Embryonic facial prominence (tissue), 1 donor: ENCODE measurements at regions not wholly inside any gene's neighbourhood (a gene's known extent, or its start where the extent isn't known, plus 50 kb on each side); places are given as distances from the start of the nearest gene placed in this dataset.
"Not testable (repeated sequence)": the region's sequence is repeated elsewhere in the genome, so short reads cannot be mapped to it uniquely, and the experiment has no call there.

Experiments used
- DNase-seq: peaks from one replicate; pipeline ENCODE4 v3.0.0-alpha.2; 2016; ENCODE audit errors: extremely low spot score

DNA sequence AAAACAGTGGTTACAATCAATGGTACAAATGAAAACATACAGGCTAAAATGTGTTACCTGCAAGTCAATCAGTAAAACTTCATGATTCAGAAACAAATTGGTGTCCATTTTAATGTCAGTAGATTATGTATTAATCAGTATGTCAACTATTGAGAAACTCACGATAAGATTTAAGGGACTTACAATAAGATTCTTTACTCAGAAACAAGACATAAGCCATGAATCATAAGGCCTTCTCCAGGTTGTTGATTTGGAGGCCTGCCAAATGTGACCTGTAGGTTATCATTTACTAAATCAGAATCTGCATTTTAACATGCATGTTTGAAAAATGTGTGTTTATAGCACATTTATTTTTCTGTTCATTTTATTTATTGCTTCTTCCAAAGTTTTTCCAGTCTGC lies 623.1 kb downstream of the CCDC85A start:
- no peak for DNase-seq

- no peak for DNase-seq
These were observed 624.1 kb downstream of the CCDC85A start for GRCh38 chr2:56807861-56808260.

GRCh38 chr2:56811401-56811800 lies 627.6 kb downstream of the CCDC85A start:
- no peak for DNase-seq

- DNase-seq, result no peak
These were observed 628.6 kb downstream of the CCDC85A start for GRCh38 chr2:56812432-56812831.

- DNase-seq, result no peak
These were observed 629.7 kb downstream of the CCDC85A start for GRCh38 chr2:56813490-56813889.

GRCh38 chr2:56816666-56817065 lies 632.9 kb downstream of the CCDC85A start:
- DNase-seq, result no peak

DNA sequence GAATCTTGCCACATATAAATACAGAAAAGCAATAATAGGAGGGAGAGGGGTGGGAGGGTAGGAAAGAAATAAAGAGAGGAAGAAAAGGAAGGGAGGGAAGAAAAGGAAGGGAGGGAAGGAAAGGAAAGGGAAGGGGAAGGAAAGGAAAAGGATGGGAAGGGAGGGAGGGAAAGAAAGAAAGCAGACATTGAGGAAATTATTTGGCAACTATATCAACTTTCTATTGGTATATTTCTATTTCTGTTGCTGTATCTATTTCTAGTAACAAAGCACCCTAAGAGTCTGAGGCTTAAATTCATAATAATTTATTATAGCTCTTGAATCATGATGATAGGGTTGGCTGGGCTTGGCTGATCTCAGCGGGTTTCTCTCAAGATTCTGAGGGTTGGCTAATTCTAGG lies 648.0 kb downstream of the CCDC85A start:
- DNase-seq, result no peak

- DNase-seq, result no peak
These were observed 650.9 kb downstream of the CCDC85A start for GRCh38 chr2:56834686-56835085.

DNA sequence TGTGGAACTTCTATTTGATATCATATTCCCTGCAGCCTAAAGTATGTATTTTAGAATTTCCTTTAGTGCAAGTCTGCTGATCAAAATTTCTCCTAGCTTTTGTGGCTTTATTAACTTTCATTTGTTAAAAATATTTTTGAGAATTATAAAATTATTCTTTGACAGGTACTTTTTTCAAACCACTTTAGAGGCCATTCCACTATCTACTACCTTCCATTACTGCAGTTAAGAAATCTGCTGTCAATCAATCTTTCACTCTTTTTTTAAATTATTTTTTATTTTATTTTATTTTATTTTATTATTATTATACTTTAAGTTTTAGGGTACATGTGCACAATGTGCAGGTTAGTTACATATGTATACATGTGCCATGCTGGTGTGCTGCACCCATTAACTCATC lies 656.2 kb downstream of the CCDC85A start:
- DNase-seq, result not testable (repeated sequence)

DNA sequence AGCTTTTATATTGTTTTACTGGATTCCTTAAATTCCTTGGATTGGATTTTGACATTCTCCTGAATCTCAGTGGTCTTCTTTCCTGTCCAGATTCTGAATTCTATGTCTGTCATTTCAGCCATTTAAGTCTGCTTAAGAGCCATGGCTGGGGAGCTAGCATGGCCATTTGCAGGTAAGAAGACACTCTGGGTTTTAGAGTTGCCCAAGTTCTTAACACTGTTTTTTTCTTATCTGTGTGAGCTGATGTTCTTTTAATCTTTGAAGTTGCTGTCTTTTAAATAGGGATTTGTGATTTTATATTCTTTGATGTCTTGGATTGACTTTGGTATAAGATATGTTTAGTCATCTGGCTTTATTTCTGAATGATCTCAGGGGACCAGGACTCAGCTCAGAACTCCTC lies 677.2 kb downstream of the CCDC85A start:
- no peak for DNase-seq

- no peak for DNase-seq
These were observed 687.9 kb downstream of the CCDC85A start for GRCh38 chr2:56871644-56872043.

DNA sequence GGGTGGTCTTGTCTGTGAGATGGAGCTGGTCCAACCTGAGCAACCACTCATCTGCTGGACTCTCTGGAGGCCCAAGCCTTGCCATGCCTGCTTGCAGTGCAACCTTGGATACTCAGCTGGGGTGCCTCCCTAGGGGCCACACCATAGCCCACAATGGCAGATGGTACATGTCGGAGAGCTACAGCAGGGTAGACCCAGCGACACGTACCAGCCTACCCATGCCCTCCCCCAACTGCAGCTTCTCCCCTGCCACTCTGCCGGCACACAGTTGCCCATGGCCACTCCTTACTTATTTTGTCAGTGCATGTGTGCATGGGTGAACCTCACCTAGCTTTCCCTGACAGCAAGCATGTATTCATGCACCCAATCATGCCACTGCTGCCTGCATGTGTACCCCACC lies 690.9 kb downstream of the CCDC85A start:
- no peak for DNase-seq

DNA sequence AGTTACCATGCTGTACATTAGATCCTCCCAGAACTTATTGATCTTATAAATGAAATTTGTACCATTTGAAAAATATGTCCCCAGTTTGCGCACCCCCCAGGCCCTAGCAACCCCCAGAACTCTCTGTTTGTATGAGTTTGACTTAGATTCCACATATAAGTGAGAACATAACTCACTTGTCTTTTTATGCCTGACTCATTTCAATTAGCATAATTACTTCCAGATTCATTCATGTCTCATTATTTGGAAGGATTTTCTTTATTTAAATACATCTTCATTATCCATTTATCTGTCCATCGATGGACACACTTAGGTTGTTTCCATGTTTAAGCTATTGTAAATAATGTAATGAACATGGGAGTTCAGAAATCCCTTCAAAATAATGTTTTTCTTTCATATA lies 705.9 kb downstream of the CCDC85A start:
- DNase-seq, result no peak

DNA sequence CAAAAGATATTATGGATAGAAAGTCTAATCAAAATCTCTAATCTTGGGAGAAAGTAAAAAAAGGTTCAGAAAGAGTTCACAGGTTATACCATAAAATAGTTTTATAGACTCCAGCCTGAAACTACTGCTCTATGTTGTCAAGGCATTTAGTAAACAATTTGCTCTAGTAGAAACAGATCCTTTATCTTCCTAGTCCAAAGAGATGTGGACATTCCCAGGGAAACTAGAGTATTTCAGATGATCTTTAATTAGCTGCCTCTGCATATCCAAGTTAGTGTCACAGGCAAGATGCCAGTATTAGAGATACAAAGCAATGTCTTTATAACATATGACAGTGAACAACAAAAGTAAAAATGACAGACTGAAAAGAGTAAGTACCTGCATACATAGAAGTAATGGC lies 708.6 kb downstream of the CCDC85A start:
- DNase-seq, result no peak

DNA sequence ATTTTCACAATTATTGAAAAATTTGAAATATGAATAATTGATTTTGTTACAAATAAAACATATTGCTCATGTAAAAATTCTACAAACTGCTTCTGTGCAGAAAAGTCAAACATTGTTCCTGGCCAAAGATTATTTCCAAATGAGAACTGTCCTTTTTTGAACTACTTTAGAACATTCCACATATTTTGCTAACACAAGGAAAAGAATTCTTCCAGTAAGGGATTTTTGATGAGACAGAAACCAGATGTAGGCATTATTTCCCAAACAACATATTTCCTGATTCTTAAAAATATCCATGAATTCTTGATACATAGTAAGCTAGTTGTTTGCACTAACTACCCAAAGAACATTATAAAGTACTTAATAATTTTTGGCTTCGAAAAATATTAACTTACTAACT lies 715.2 kb downstream of the CCDC85A start:
- no peak for DNase-seq

DNA sequence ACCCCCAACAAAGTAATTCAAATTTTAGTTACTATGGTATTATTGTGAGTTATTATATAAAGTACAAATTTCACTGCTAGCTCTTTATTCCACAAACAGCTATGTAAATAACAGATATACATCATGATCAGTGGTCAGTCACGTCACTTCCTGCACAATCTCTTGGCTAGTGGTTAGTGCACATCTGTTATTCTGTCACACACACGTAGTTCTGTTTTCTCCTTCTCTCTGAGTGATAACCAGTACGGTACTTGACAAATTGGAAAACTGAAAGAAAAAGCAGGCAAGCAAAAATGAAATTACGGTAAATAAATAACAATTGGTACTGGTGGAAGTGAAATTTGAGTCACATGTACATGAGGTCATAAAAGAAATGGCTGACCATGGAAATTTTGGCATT lies 728.7 kb downstream of the CCDC85A start:
- DNase-seq, result no peak

DNA sequence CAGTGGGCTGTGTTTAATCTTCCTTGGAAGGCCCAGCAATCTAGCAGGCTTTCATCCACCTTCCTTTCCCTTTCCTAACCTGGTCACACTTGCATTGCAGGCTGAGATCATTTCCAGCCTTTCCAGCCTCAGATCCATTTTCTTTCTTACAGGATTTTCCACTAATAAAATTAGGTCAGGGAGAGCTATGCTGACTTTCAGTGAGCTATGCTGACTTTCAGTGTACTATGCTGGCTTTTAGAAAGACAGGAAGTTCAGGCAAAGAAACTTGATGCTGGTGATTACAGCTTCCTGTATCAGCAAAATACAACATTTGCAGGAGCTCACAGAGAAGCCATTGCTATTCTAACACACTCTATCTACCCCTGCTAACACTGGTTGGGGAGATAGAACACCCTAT lies 735.0 kb downstream of the CCDC85A start:
- DNase-seq, result no peak

GRCh38 chr2:56933976-56934375 lies 750.2 kb downstream of the CCDC85A start:
- DNase-seq, result no peak

DNA sequence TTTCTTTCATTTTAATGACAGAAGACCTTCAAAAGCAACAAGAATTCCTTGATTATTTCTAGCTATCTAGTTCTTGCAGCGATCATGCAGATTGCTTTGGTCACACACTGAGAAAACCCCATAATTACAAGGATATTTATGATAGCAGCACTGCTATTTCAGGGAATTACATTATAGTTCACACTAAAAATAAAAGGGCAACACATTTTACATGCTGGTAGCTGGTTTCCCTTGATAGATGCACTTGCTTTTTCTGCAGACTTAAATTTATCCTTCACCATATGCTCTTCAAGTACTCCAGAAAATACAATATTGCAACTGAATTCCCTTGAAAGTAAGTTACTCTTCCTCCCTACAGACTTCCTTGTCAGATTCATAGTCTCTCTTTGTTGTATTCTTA lies 751.1 kb downstream of the CCDC85A start:
- DNase-seq, result no peak

- no peak for DNase-seq
These were observed 756.3 kb downstream of the CCDC85A start for GRCh38 chr2:56940054-56940453.

DNA sequence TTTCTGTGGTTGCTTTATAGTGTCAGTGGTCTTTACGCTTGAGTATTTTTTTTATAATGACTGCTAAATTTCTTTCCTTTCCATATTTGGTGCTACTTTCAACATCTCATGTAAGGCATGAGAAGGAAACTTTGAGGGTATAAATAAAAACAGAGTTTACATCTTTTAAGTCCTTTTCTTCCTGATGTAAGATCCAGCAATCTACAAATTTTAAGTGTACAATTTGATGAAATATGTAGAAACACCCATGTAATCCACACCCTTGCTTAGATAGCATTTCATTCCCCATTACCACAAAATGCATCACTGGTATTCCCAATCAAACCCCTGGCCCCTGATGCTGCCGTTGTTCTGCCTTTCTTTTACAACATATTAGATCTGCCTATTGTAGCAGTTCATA lies 769.1 kb downstream of the CCDC85A start:
- no peak for DNase-seq

DNA sequence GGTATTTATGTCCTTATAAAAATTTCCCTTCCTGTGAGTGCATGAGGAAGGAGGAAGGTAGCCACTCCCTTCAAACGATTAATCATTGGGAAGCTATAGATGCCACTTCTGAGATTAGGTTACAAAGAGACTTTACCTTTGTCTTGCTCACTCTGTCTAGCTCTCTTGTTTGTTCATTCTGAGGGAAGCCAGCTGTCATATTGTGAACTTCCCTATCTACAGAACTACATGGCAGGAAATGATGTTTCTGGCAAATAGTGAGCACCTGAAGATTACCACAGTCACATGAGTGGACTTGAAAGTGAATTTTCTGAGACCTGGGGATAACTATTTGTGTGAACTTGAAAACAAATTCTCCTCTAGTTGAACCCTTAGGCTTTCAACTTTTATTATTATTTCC lies 776.8 kb downstream of the CCDC85A start:
- no peak for DNase-seq

- no peak for DNase-seq
These were observed 778.9 kb downstream of the CCDC85A start for GRCh38 chr2:56962673-56963072.

DNA sequence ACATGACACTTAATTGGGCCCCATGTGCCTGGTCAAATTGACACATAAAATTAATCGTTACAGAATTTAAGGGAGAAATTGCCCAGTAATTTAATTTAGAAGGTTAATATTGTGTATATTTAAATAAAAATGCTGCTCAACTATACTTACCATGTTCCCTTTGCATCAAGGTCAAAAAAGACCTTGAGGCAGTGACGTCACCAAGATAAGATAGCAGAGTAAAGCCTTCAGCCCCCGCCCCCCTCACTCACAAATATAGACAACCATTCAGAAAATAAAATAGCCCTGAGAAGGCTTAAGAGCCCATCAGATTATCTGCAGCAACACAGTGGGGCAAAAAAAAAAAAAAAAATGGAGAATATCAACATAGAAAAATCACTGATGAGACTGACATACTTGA lies 785.7 kb downstream of the CCDC85A start:
- no peak for DNase-seq

GRCh38 chr2:56971383-56971974 lies 787.7 kb downstream of the CCDC85A start:
- no peak for DNase-seq
